COR-L47 (cell line): ENCODE measurements at regions not wholly inside any gene's neighbourhood (a gene's known extent, or its start where the extent isn't known, plus 50 kb on each side); places are given as distances from the start of the nearest gene placed in this dataset.
"Not testable (repeated sequence)": the region's sequence is repeated elsewhere in the genome, so short reads cannot be mapped to it uniquely, and the experiment has no call there.

Experiments used
- DNase-seq: peaks from one replicate; lab custom pipeline; 2025; lab: John Stamatoyannopoulos, UW

GRCh38 chr12:91741932-91742331 is 403.7 kb downstream of the BTG1 start:
- DNase-seq: no peak

DNA sequence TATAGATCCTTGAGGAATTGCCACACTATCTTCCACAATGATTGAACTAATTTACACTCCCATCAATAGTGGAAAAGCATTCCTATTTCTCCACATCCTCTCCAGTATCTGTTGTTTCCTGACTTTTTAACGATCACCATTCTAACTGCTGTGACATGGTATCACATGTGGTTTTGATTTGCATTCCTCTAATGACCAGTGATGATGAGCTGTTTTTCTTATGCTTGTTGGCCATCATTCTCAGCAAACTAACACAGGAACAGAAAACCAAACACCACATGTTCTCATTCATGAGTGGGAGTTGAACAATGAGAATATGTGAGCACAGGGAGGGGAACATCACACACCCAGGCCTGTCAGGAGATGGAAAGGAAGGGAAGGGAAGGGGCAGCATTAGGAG is 411.8 kb downstream of the BTG1 start:
- not testable (repeated sequence) for DNase-seq

- no peak for DNase-seq
These were observed 413.6 kb downstream of the BTG1 start for GRCh38 chr12:91732086-91732485.

DNA sequence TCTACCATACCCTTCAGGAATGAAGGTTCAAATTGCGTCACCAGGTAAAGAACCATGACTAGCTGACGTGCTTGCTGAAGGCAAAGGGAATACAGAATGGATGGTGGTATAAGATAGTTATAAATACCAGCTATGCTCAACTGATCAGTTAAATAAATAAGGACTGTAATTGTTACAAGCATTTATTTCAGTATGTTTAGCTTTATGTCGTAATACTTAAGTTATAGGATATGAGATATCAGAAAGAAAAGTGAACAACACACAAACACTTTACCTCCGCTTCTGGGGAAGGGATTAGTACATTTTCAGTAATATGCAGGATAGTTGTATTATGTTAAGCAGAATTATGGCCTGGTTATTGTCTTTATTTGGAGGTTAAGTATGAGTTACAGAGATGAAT is 416.1 kb downstream of the BTG1 start:
- DNase-seq: no peak

GRCh38 chr12:91723191-91723590 is 422.5 kb downstream of the BTG1 start:
- DNase-seq: no peak

DNA sequence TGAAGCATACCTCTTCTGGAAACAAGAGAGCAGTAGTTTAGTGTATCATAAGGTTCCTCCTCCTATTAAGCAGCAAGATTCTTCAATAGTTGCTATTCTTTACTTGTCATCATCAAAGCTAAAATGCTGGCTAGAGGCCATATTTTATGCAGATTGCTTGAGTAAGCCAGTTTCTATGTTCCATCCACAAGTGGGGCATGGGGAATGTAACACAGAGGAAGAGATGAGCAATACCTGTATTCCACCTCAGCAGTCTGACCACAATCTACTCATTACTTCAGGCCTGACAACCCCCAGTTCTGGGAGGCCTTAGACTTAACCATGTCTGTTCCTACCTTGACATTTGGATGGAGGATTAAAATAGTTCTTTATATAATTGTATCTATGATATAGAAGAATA is 423.6 kb downstream of the BTG1 start:
- no peak for DNase-seq

DNA sequence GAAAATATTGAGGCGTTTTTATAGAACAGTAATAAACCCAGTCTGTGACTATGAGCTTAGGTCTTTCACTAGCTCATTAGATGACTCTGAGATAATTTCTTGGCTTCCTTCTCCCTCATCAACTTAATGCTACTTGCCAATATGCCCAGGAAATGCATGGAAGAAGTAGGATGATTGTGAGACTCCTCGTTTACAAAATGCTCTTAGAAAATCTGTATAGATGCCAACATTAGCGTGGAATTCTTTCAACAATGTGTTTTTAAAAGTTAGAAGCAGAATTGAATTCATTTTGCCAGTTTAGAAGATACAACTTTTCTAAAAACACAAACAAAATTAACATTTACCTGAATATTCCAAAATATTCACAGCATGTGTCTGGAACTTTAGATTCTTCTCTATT is 424.6 kb downstream of the BTG1 start:
- no peak for DNase-seq

DNA sequence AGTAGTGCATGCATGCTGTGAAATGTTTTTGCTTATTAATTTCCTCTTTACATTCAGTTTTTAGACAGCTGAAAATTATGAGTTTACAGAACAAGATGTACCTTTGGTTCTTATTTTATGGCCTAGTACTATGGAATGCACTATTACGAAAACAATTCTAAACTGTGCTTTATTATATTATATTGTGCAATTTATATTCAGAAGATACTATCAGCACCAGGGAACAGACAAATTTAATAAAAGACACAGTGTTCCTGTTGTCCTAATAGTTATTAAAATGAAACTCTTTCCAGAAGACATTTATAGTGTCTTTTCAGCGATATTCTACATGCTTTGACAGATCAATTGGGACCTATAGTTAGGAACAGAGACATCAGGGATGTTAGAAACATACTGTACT is 427.3 kb downstream of the BTG1 start:
- DNase-seq: no peak

GRCh38 chr12:91717804-91718203 is 427.8 kb downstream of the BTG1 start:
- DNase-seq: no peak

DNA sequence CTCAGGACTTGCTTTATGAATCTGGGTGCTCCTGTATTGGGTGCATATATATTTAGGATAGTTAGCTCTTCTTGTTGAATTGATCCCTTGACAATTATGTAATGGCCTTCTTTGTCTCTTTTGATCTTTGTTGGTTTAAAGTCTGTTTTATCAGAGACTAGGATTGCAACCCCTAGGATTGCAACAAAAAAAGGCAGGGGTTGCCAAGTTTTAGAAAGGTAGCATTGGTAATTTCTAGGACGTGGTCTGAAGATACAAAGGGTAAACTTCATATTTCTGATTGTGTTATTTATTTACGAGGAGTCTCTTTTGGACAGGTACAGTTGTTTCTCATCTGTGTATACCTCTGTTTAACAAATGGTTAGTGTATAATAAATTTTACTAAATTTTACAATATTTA is 433.7 kb downstream of the BTG1 start:
- not testable (repeated sequence) for DNase-seq

DNA sequence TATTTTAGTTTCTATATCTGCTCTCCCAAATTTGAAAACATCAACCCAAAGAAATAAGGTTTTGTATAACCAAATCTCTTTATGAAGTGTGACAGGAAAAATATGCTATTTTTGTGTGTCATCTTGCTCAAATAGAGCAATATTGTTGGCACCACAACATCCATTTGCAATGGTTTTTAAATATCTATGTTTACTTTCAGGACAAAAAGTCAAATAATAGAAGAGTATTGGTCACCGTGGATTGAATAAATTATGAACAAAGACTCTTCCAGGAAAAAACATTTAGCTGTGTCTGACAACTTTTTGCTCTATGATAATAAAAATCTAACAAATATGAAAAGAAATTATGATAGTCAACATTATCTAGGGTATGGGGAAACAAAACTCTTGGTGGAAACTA is 439.2 kb downstream of the BTG1 start:
- DNase-seq: no peak

- peak; percentile 44 for DNase-seq
These were observed 441.2 kb downstream of the BTG1 start for GRCh38 chr12:91704446-91704845.

DNA sequence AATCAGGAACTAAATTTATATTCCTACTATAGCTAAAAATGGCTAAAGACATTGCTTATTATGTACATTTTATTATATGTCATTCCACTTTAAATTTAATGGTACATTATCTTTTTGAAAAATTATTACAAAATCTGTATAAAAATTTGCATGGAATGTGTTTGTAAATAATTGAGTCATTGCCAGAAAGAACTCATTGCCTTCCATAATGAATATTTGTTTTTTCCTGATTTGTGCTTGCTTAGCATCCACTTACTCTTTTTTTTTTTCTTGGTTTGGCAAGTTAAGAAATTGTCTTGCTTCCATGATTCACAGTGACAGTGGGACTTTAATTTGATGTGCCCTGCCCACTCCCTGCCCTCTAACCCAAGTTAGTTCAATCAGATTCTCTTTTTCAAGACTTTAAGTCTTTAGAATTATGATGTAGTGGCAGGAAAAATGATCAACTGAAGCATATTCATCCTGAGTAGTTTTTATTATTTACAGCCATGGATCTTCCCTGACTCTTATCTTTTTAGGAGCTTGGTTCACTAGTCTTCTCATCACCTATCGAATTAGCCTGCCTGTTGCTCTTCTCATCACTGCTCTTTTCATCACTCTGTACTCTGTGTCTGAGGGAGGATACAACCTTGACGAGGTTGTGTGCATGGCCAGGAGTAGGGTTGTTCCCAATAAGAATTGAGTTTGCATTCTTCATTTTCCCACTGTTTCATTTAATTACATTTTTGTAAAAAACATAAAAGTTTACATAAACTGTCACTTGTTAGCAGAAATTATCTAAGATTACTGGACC is 442.0 kb downstream of the BTG1 start:
- DNase-seq: no peak

DNA sequence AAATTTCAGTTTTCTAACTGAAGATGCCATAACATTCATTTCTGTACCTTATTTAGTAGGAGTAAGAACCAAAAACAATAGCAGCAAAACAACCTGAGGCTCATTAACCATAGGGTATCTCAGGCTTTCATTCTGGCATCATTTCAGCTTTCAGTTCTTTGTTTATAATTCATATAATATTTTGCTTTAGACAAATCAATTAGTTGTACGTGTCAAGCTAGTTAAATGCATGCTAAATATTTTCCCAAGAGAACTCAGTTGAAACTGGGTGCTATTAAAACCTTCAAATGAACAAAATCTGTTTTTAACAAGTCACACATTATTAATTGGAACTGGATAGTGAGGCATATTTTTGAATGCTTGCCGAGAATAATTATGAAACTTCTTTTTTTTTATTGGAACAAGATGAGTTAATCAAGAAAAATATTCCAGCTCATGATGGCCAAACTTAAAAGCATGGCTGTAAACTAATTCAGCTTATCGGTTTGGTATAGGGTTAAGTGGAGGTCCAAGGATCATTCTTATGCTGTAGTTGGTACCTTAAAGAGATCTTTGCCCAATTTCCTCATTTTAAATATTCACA is 442.7 kb downstream of the BTG1 start:
- no peak for DNase-seq

GRCh38 chr12:91695964-91696363 is 449.7 kb downstream of the BTG1 start:
- DNase-seq: peak; percentile 37

GRCh38 chr12:91695406-91695805 is 450.2 kb downstream of the BTG1 start:
- not testable (repeated sequence) for DNase-seq

- no peak for DNase-seq
These were observed 455.1 kb downstream of the BTG1 start for GRCh38 chr12:91690531-91690930.

DNA sequence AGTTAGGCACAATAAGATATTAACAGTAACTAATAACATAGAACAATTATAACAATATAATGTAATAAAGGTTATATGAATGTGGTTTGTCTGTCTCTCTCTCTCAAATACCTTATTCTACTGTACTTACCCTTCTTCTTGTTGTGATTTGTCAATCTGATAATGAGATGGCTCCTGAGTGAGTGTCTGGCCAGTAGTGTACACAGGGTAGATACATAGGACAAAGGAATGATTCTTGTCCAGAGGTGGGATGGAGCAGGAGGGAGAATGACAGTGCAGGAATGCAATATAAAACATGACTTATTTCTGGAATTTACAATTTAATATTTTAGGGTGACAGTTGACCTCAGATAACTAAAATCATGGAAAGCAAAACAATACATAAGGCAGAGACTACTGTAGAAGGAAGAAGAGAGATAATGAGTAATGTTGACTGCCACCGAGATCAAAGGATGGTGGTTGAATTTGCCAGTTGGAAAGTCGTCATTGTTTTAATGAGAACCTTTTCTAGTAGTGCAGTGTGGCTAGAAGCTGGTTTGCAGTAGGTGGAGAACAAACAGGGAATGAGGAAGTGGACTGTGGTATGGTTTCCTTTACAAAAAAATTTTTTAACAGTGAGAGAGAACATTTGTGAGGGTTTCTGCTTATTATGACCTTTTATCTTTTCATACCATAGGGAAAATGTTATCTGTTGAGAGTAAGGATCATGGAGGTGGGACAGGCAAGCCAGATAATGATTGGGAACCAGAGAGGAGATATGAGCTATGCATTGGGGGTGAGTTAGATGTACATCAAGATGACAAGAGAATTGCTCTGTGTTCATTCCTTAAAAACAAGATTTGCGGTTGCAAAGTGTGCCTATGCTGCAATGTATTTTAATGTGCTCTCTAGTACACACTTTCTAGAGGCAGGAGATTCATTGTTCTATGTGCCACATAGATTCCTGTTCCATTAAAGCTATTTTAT is 458.3 kb downstream of the BTG1 start:
- no peak for DNase-seq

GRCh38 chr12:91685917-91686316 is 459.7 kb downstream of the BTG1 start:
- DNase-seq: no peak

GRCh38 chr12:91681751-91682150 is 463.9 kb downstream of the BTG1 start:
- no peak for DNase-seq

GRCh38 chr12:91680864-91681263 is 464.8 kb downstream of the BTG1 start:
- no peak for DNase-seq

- DNase-seq: no peak
These were observed 468.1 kb downstream of the BTG1 start for GRCh38 chr12:91677556-91677955.

DNA sequence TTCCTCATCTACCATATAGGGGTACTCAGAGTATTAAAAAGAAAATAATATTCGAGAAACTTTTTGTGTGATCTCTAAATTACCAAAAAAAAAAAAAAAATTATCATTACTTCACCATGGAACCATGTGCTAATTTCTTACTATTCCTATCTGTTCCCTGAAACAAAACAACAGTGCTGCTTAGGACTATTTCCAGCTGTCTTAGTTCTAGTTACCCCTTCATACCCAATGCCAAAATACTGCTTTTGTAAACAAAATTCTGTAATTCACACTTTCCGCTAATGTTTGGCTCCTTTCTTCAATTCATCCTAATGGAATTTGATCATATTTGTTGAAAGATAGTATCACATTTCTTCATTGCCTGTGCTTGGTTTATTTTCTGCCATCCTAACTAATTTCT is 470.2 kb downstream of the BTG1 start:
- DNase-seq: no peak
